Choroid plexus epithelial cell (primary cell): ENCODE measurements at regions not wholly inside any gene's neighbourhood (a gene's known extent, or its start where the extent isn't known, plus 50 kb on each side); places are given as distances from the start of the nearest gene placed in this dataset.

Source experiments
- DNase-seq: peaks from one replicate; pipeline ENCODE4 v3.0.0-alpha.2; 2010; ENCODE audit warnings: low read depth
- H3K4me3 ChIP-seq: 2 replicates; pipeline ENCODE4 v1.5.1; 2011; ENCODE audit warnings: low read depth, mild to moderate bottlenecking, control low read depth, low read length, moderate library complexity
- CTCF ChIP-seq: conservative IDR thresholded peaks from 2 replicates; pipeline ENCODE4 v1.5.1; 2011; ENCODE audit warnings: low read depth, mild to moderate bottlenecking, control low read depth, inconsistent platforms, low read length, moderate library complexity

- no peak for TF ChIP-seq CTCF
- no peak for DNase-seq
- no peak overlapping the region for H3K4me3 ChIP-seq
Measured at GRCh38 chr3:167091226-167091625, 288.9 kb downstream of the ZBBX start.

GRCh38 chr3:167084545-167084944 lies 295.6 kb downstream of the ZBBX start:
- no peak overlapping the region for H3K4me3 ChIP-seq
- TF ChIP-seq CTCF: no peak
- DNase-seq: no peak

GRCh38 chr3:167078070-167078622 lies 302.0 kb downstream of the ZBBX start:
- no peak overlapping the region for H3K4me3 ChIP-seq
- no peak for DNase-seq
- TF ChIP-seq CTCF: no peak

- no peak for DNase-seq
- TF ChIP-seq CTCF: no peak
- no peak overlapping the region for H3K4me3 ChIP-seq
Measured at GRCh38 chr3:167067787-167068161, 312.3 kb downstream of the ZBBX start.

GRCh38 chr3:167066977-167067786 lies 312.9 kb downstream of the ZBBX start:
- DNase-seq: no peak

GRCh38 chr3:167057581-167057980 lies 322.5 kb downstream of the ZBBX start:
- no peak overlapping the region for H3K4me3 ChIP-seq
- no peak for DNase-seq
- no peak for TF ChIP-seq CTCF

More at GRCh38 chr3:167066977-167067786, 312.9 kb downstream of the ZBBX start:
- no peak for TF ChIP-seq CTCF
- no peak overlapping the region for H3K4me3 ChIP-seq

GRCh38 chr3:167054926-167055325 lies 325.2 kb downstream of the ZBBX start:
- no peak for DNase-seq
- H3K4me3 ChIP-seq: no peak overlapping the region
- TF ChIP-seq CTCF: no peak
